Lower leg skin (tissue), 4 donors: ENCODE measurements at regions not wholly inside any gene's neighbourhood (a gene's known extent, or its start where the extent isn't known, plus 50 kb on each side); places are given as distances from the start of the nearest gene placed in this dataset.

Experiments
- DNase-seq, 2 donors: peaks; one replicate each; pipeline ENCODE4 v3.0.0-alpha.2; 2019; ENCODE audit warnings: low spot score in 2 of 2
- H3K4me3 ChIP-seq: fragments of 200-600 bp; sonication (generic); 2 replicates; pipeline ENCODE4 v1.5.1; 2017; ENCODE audit warnings: mild to moderate bottlenecking, low read depth; ENCODE audit not compliant: poor library complexity, severe bottlenecking
- CTCF ChIP-seq, 3 donors: fragments of 450-650 bp; IDR thresholded peaks; one replicate each; pipeline ENCODE4 v1.5.1; 2016; ENCODE audit warnings: antibody characterized with exemption in 3 of 3, mild to moderate bottlenecking in 3 of 3, moderate library complexity in 2 of 3
- POLR2A ChIP-seq, 2 donors: fragments of 450-650 bp; IDR thresholded peaks; one replicate each; pipeline ENCODE4 v1.6.1; 2016 to 2017; ENCODE audit warnings: antibody characterized with exemption in 2 of 2, mild to moderate bottlenecking in 1 of 2, moderate library complexity in 1 of 2
- WGBS, 2 donors: methylation state at CpG; one replicate each; pipeline ENCODE4 v1.1.5; 2018; 5-methylcytosine and 5-hydroxymethylcytosine counted together
- intact Hi-C: fragments of 100-400 bp; cut with DNase I; formaldehyde crosslinking; loops from one replicate; pipeline ENCODE4 v1.15.0; 2023; ENCODE audit warnings: low total_unique reads

GRCh38 chr12:4006743-4007142 is 133.5 kb upstream of the PARP11 start:
- 54 to 70% methylated on average over 4 of the region's 4 CpGs for WGBS, 2 donors
- no peak overlapping the region for H3K4me3 ChIP-seq
- intact Hi-C loops = no loop called here
- no peak for DNase-seq
- TF ChIP-seq CTCF (IDR thresholded peaks at IDR 0.05) (no peak), POLR2A (IDR thresholded peaks at IDR 0.05) (no peak)

GRCh38 chr12:4005851-4006430 is 132.7 kb upstream of the PARP11 start:
- intact Hi-C loops = no loop called here
- 75 to 88% methylated on average over 15 of the region's 15 CpGs for WGBS, 2 donors
- DNase-seq = no peak
- TF ChIP-seq POLR2A (IDR thresholded peaks at IDR 0.05) = no peak
- no peak for TF ChIP-seq CTCF (IDR thresholded peaks at IDR 0.05)
- H3K4me3 ChIP-seq = no peak overlapping the region

GRCh38 chr12:4003576-4003975 is 130.4 kb upstream of the PARP11 start:
- TF ChIP-seq CTCF (IDR thresholded peaks at IDR 0.05) (no peak), POLR2A (IDR thresholded peaks at IDR 0.05) (no peak)
- intact Hi-C loops = no loop called here
- no peak overlapping the region for H3K4me3 ChIP-seq
- peak in 1 of 2 donors; percentile 2 for DNase-seq
- 83 to 91% methylated on average over 4 of the region's 4 CpGs for WGBS, 2 donors

GRCh38 chr12:4002601-4003000 is 129.4 kb upstream of the PARP11 start:
- no peak overlapping the region for H3K4me3 ChIP-seq
- DNase-seq = peak in 1 of 2 donors; percentile 53
- 57 to 69% methylated on average over 2 of the region's 2 CpGs for WGBS, 2 donors
- intact Hi-C loops = no loop called here
- no peak for TF ChIP-seq POLR2A (IDR thresholded peaks at IDR 0.05)
- no peak for TF ChIP-seq CTCF (IDR thresholded peaks at IDR 0.05)

GRCh38 chr12:4001841-4002240 is 128.6 kb upstream of the PARP11 start:
- TF ChIP-seq POLR2A (IDR thresholded peaks at IDR 0.05) (no peak), CTCF (IDR thresholded peaks at IDR 0.05) (no peak)
- intact Hi-C loops = no loop called here
- WGBS, 2 donors = 90 to 93% methylated on average over 3 of the region's 3 CpGs

GRCh38 chr12:4001031-4001430 is 127.8 kb upstream of the PARP11 start:
- no peak for TF ChIP-seq POLR2A (IDR thresholded peaks at IDR 0.05)
- no peak for TF ChIP-seq CTCF (IDR thresholded peaks at IDR 0.05)
- intact Hi-C loops = no loop called here
- no peak for DNase-seq
- H3K4me3 ChIP-seq = no peak overlapping the region

More at GRCh38 chr12:4001841-4002240, 128.6 kb upstream of the PARP11 start:
- peak in 1 of 2 donors; percentile 36 for DNase-seq
- H3K4me3 ChIP-seq = no peak overlapping the region
